RCC 7860 (cell line): ENCODE measurements at regions not wholly inside any gene's neighbourhood (a gene's known extent, or its start where the extent isn't known, plus 50 kb on each side); places are given as distances from the start of the nearest gene placed in this dataset.

Experiments used
- DNase-seq: peaks from one replicate; pipeline ENCODE4 v3.0.0-alpha.2; 2015; ENCODE audit warnings: low spot score
- FAIRE-seq: peaks from 2 replicates; lab custom pipeline; 2012; peaks lifted over from hg19 to GRCh38; lab: Jason Lieb, UNC

- FAIRE-seq (no peak), DNase-seq (no peak)
Measured at GRCh38 chr5:98568336-98568735, 205.1 kb upstream of the RGMB start.

- no peak for FAIRE-seq
- no peak for DNase-seq
Measured at GRCh38 chr5:98569288-98569687, 204.2 kb upstream of the RGMB start.

- DNase-seq (no peak), FAIRE-seq (no peak)
Measured at GRCh38 chr5:98570010-98570409, 203.5 kb upstream of the RGMB start.

- FAIRE-seq (no peak), DNase-seq (no peak)
Measured at GRCh38 chr5:98570661-98571191, 202.7 kb upstream of the RGMB start.

GRCh38 chr5:98573834-98574320 is 199.6 kb upstream of the RGMB start:
- FAIRE-seq (no peak), DNase-seq (no peak)

- FAIRE-seq (no peak), DNase-seq (no peak)
Measured at GRCh38 chr5:98576275-98576674, 197.2 kb upstream of the RGMB start.

- DNase-seq: no peak
- FAIRE-seq: no peak
Measured at GRCh38 chr5:98578438-98578837, 195.0 kb upstream of the RGMB start.

GRCh38 chr5:98581112-98581997 is 192.1 kb upstream of the RGMB start:
- DNase-seq (no peak), FAIRE-seq (no peak)

GRCh38 chr5:98583586-98583985 is 189.9 kb upstream of the RGMB start:
- FAIRE-seq (no peak), DNase-seq (no peak)

GRCh38 chr5:98585661-98586310 is 187.7 kb upstream of the RGMB start:
- FAIRE-seq (no peak), DNase-seq (no peak)

- no peak for FAIRE-seq
Measured at GRCh38 chr5:98586581-98586980, 186.9 kb upstream of the RGMB start.

GRCh38 chr5:98587166-98587565 is 186.3 kb upstream of the RGMB start:
- DNase-seq: no peak
- FAIRE-seq: no peak

More at GRCh38 chr5:98586581-98586980, 186.9 kb upstream of the RGMB start:
- DNase-seq: no peak

GRCh38 chr5:98588215-98588614 is 185.2 kb upstream of the RGMB start:
- DNase-seq (no peak), FAIRE-seq (no peak)

GRCh38 chr5:98593418-98593817 is 180.0 kb upstream of the RGMB start:
- no peak for DNase-seq
- FAIRE-seq: no peak

- no peak for DNase-seq
- FAIRE-seq: no peak
Measured at GRCh38 chr5:98594098-98594497, 179.4 kb upstream of the RGMB start.

- FAIRE-seq: no peak
- no peak for DNase-seq
Measured at GRCh38 chr5:98599016-98599415, 174.4 kb upstream of the RGMB start.

- no peak for FAIRE-seq
- no peak for DNase-seq
Measured at GRCh38 chr5:98602534-98603112, 170.8 kb upstream of the RGMB start.

GRCh38 chr5:98603456-98603855 is 170.0 kb upstream of the RGMB start:
- no peak for FAIRE-seq

GRCh38 chr5:98604301-98604700 is 169.2 kb upstream of the RGMB start:
- FAIRE-seq (no peak), DNase-seq (no peak)

More at GRCh38 chr5:98603456-98603855, 170.0 kb upstream of the RGMB start:
- DNase-seq: no peak

GRCh38 chr5:98604721-98605425 is 168.6 kb upstream of the RGMB start:
- FAIRE-seq: no peak
- DNase-seq: no peak

- DNase-seq: no peak
- no peak for FAIRE-seq
Measured at GRCh38 chr5:98605426-98605825, 168.0 kb upstream of the RGMB start.
